ENCODE measurements at regions not wholly inside any gene's neighbourhood (a gene's known extent, or its start where the extent isn't known, plus 50 kb on each side); places are given as distances from the start of the nearest gene placed in this dataset.

- Histone ChIP-seq H2AFZ (ENCODE audit: low read depth) (no peak overlapping the region), H3K9me3 (no peaks in the 10 kb centered on the region), H3F3A (replicated peaks; ENCODE audit: insufficient read depth) (no peaks in the 10 kb centered on the region), H3K36me3 (replicated peaks in 1 of 2; ENCODE audit: control insufficient read depth in 1 of 2, insufficient read depth in 2 of 2, low read length in 1 of 2) (no peaks in the 10 kb centered on the region), H3K4me2 (no peak overlapping the region), H3K27ac (ENCODE audit: low read depth in 2 of 2, low read length in 1 of 2) (no peak overlapping the region), H4K20me1 (ENCODE audit: insufficient read depth) (no peaks in the 10 kb centered on the region), H3K79me2 (ENCODE audit: insufficient read depth) (no peaks in the 10 kb centered on the region), H3K27me3 (ENCODE audit: insufficient read depth) (no peaks in the 10 kb centered on the region), H3K9me2 (no peaks in the 10 kb centered on the region), H3K9ac (no peak overlapping the region), H3K4me3 (ENCODE audit: low read depth in 2 of 2, low read length in 1 of 2) (no peak overlapping the region), H3K4me1 (ENCODE audit: control insufficient read depth in 1 of 2, insufficient read depth in 2 of 2, low read depth in 1 of 2, low read length in 1 of 2) (no peaks in the 10 kb centered on the region; a peak in 2 of 4 replicates)
- ChIA-PET CTCF (no interaction called here), POLR2A (no interaction called here)
- 34% methylated on average over 3 of the region's 3 CpGs for WGBS (ENCODE audit: low lambda C conversion rate)
- TF ChIP-seq ZBTB33 (IDR thresholded peaks at IDR 0.05; ENCODE audit: borderline replicate concordance, low read depth): no peak
- DNase-seq: no peak
These were observed 248.0 kb upstream of the CNTN3 start for GRCh38 chr3:74862476-74862875.

GRCh38 chr3:74861211-74861610 is 246.8 kb upstream of the CNTN3 start:
- Histone ChIP-seq H3F3A (replicated peaks; ENCODE audit: insufficient read depth) (no peaks in the 10 kb centered on the region), H2AFZ (ENCODE audit: low read depth) (no peak overlapping the region), H3K4me3 (ENCODE audit: low read depth in 2 of 2, low read length in 1 of 2) (no peak overlapping the region), H3K27ac (ENCODE audit: low read depth in 2 of 2, low read length in 1 of 2) (no peak overlapping the region), H3K79me2 (ENCODE audit: insufficient read depth) (no peaks in the 10 kb centered on the region), H3K4me2 (no peak overlapping the region), H3K9ac (no peak overlapping the region), H3K36me3 (replicated peaks in 1 of 2; ENCODE audit: control insufficient read depth in 1 of 2, insufficient read depth in 2 of 2, low read length in 1 of 2) (no peaks in the 10 kb centered on the region), H3K4me1 (ENCODE audit: control insufficient read depth in 1 of 2, insufficient read depth in 2 of 2, low read depth in 1 of 2, low read length in 1 of 2) (no peaks in the 10 kb centered on the region; a peak in 2 of 4 replicates), H4K20me1 (ENCODE audit: insufficient read depth) (no peaks in the 10 kb centered on the region), H3K9me2 (no peaks in the 10 kb centered on the region), H3K27me3 (ENCODE audit: insufficient read depth) (no peaks in the 10 kb centered on the region), H3K9me3 (no peaks in the 10 kb centered on the region)
- ChIA-PET POLR2A (no interaction called here), CTCF (no interaction called here)
- TF ChIP-seq EZH2phosphoT487 (IDR thresholded peaks at IDR 0.05; ENCODE audit: borderline replicate concordance, low read depth) (no peak), CHD2 (IDR thresholded peaks at IDR 0.05; ENCODE audit: low read length, partially characterized antibody) (no peak), RAD21 (IDR thresholded peaks at IDR 0.05; ENCODE audit: low read length) (peak; percentile 13; the same call in 1 of the 2 replicates)
- no peak for DNase-seq
- WGBS (ENCODE audit: low lambda C conversion rate): 35% methylated on average over 3 of the region's 3 CpGs

GRCh38 chr3:74858086-74858485 is 243.6 kb upstream of the CNTN3 start:
- H3K4me1 ChIP-seq (ENCODE audit: control insufficient read depth in 1 of 2, insufficient read depth in 2 of 2, low read depth in 1 of 2, low read length in 1 of 2): no peaks in the 10 kb centered on the region; a peak in 2 of 4 replicates
- no peak overlapping the region for H3K4me2 ChIP-seq
- no peaks in the 10 kb centered on the region for H3K36me3 ChIP-seq (replicated peaks in 1 of 2; ENCODE audit: control insufficient read depth in 1 of 2, insufficient read depth in 2 of 2, low read length in 1 of 2)
- H3K9ac ChIP-seq: no peak overlapping the region
- H3K79me2 ChIP-seq (ENCODE audit: insufficient read depth): no peaks in the 10 kb centered on the region
- DNase-seq: no peak
- H3F3A ChIP-seq (replicated peaks; ENCODE audit: insufficient read depth): no peaks in the 10 kb centered on the region
- no peaks in the 10 kb centered on the region for H3K9me2 ChIP-seq
- WGBS (ENCODE audit: low lambda C conversion rate): 32% methylated on average over 2 of the region's 2 CpGs
- no peaks in the 10 kb centered on the region for H4K20me1 ChIP-seq (ENCODE audit: insufficient read depth)
- H3K9me3 ChIP-seq: no peaks in the 10 kb centered on the region
- H3K4me3 ChIP-seq (ENCODE audit: low read depth in 2 of 2, low read length in 1 of 2): no peak overlapping the region
- ChIA-PET POLR2A (no interaction called here), CTCF (interaction anchor here (0.6 to 1.3 kb wide), 2 partner anchors 11 to 226 kb away, joined by 3 read pairs; no protein-coding TSS in a partner anchor)
- H3K27ac ChIP-seq (ENCODE audit: low read depth in 2 of 2, low read length in 1 of 2): no peak overlapping the region
- no peaks in the 10 kb centered on the region for H3K27me3 ChIP-seq (ENCODE audit: insufficient read depth)
- TF ChIP-seq PBX3 (IDR thresholded peaks at IDR 0.05) (no peak), JUND (IDR thresholded peaks at IDR 0.05) (no peak), MAX (IDR thresholded peaks at IDR 0.05; ENCODE audit: low read depth) (no peak), ZBTB33 (IDR thresholded peaks at IDR 0.05; ENCODE audit: borderline replicate concordance, low read depth) (no peak), TEAD4 (IDR thresholded peaks at IDR 0.05; ENCODE audit: borderline replicate concordance, insufficient read depth) (no peak), USF2 (IDR thresholded peaks at IDR 0.05; ENCODE audit: borderline replicate concordance, low read depth, low read length) (no peak)
- no peak overlapping the region for H2AFZ ChIP-seq (ENCODE audit: low read depth)

Measured in SK-N-SH (cell line).